D721Med (cell line): ENCODE measurements at regions not wholly inside any gene's neighbourhood (a gene's known extent, or its start where the extent isn't known, plus 50 kb on each side); places are given as distances from the start of the nearest gene placed in this dataset.

Experiments used
- DNase-seq: peaks from one replicate; pipeline ENCODE4 v3.0.0; 2011; ENCODE audit warnings: low spot score; ENCODE audit not compliant: insufficient read length
- FAIRE-seq: peaks from 2 replicates; lab custom pipeline; 2011; peaks lifted over from hg19 to GRCh38; lab: Jason Lieb, UNC
- CTCF ChIP-seq: IDR thresholded peaks from 2 replicates; pipeline ENCODE4 v1.5.1; 2012; ENCODE audit warnings: mild to moderate bottlenecking, control low read depth; ENCODE audit not compliant: insufficient read depth; ENCODE audit errors: missing control alignments

- DNase-seq (no peak), FAIRE-seq (no peak)
- no peak for TF ChIP-seq CTCF
Observed at GRCh38 chr6:169156793-169157147, 96.9 kb downstream of the THBS2 start.

- DNase-seq (no peak), FAIRE-seq (no peak)
- TF ChIP-seq CTCF, result no peak
Observed at GRCh38 chr6:169156108-169156792, 97.4 kb downstream of the THBS2 start.

- FAIRE-seq, result no peak
- no peak for DNase-seq
- no peak for TF ChIP-seq CTCF
Observed at GRCh38 chr6:169155481-169155880, 98.2 kb downstream of the THBS2 start.

- DNase-seq (no peak), FAIRE-seq (no peak)
- TF ChIP-seq CTCF, result no peak
Observed at GRCh38 chr6:169153401-169153800, 100.2 kb downstream of the THBS2 start.

- no peak for TF ChIP-seq CTCF
- DNase-seq (no peak), FAIRE-seq (no peak)
Observed at GRCh38 chr6:169146521-169146920, 107.1 kb downstream of the THBS2 start.

GRCh38 chr6:169145991-169146501 is 107.6 kb downstream of the THBS2 start:
- DNase-seq (no peak), FAIRE-seq (no peak)
- no peak for TF ChIP-seq CTCF

GRCh38 chr6:169145496-169145895 is 108.2 kb downstream of the THBS2 start:
- TF ChIP-seq CTCF, result no peak
- no peak for DNase-seq
- no peak for FAIRE-seq
